Activated CD4-positive, alpha-beta T cell treated with anti-CD3 and anti-CD28 coated beads, Interleukin-2, amount 10 ng/mL, durations not matched to agents 7 days and 5 days (primary cell): ENCODE measurements at regions not wholly inside any gene's neighbourhood (a gene's known extent, or its start where the extent isn't known, plus 50 kb on each side); places are given as distances from the start of the nearest gene placed in this dataset.

ENCODE experiments used
- CTCF ChIA-PET: fragments of 350-600 bp; sonication (Branson Sonifier 250); formaldehyde crosslinking; loops from one replicate; lab custom pipeline; 2021; ENCODE audit warnings: antibody characterized with exemption; lab: Charles Lee
- POLR2A ChIA-PET: fragments of 350-600 bp; sonication (Branson Sonifier 250); formaldehyde crosslinking; loops from one replicate; lab custom pipeline; 2021; ENCODE audit warnings: antibody characterized with exemption; lab: Charles Lee
- DNase-seq: peaks from one replicate; pipeline ENCODE4 v3.0.0-alpha.2; 2020
- H3K27ac Mint-ChIP-seq: one replicate; pipeline ENCODE4 v1.8.0; 2021; ENCODE audit warnings: mild to moderate bottlenecking, moderate library complexity, mixed read lengths
- H3K27me3 Mint-ChIP-seq: one replicate; pipeline ENCODE4 v1.8.0; 2021; ENCODE audit warnings: mixed read lengths
- H3K36me3 Mint-ChIP-seq: one replicate; pipeline ENCODE4 v1.8.0; 2021; ENCODE audit warnings: low read depth, mixed read lengths
- H3K4me1 Mint-ChIP-seq: one replicate; pipeline ENCODE4 v1.8.0; 2021; ENCODE audit warnings: mixed read lengths
- H3K4me3 Mint-ChIP-seq: one replicate; pipeline ENCODE4 v1.8.0; 2021; ENCODE audit warnings: mild to moderate bottlenecking, moderate library complexity, mixed read lengths
- H3K9me3 Mint-ChIP-seq: one replicate; pipeline ENCODE4 v1.8.0; 2021; ENCODE audit warnings: mixed read lengths

- no peaks in the 10 kb centered on the region for H3K27me3 Mint-ChIP-seq
- no peaks in the 10 kb centered on the region for H3K4me1 Mint-ChIP-seq
- H3K9me3 Mint-ChIP-seq: peaks cover 7% of the 10 kb centered on the region
- H3K36me3 Mint-ChIP-seq: no peaks in the 10 kb centered on the region
- POLR2A ChIA-PET: no interaction called here
- no peak overlapping the region for H3K4me3 Mint-ChIP-seq
- CTCF ChIA-PET: no interaction called here
- no peak overlapping the region for H3K27ac Mint-ChIP-seq
- DNase-seq: no peak
Observed at GRCh38 chr12:127412866-127413265, 854.1 kb upstream of the TMEM132C start.

DNA sequence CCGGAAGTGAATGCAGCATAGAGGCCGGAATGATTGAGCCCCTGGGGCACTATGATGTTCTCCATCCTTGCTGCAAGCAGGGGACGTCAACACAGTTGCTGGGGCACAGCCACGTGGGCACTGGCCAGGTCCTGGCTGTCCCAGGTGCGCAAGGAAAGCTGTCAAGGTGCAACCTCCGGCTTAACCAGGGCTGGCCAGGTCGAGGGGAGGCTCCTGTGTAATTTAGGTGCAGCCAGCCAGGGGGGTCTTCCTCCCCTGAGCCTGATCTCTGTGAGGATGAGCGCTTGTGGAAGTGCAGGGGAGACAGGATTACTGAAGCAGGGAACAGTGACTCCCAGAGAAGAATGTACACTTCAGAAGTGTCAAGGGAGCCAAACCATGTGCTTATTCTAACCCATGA lies 852.8 kb upstream of the TMEM132C start:
- CTCF ChIA-PET: no interaction called here
- H3K27ac Mint-ChIP-seq: no peak overlapping the region
- H3K27me3 Mint-ChIP-seq: no peaks in the 10 kb centered on the region
- no peaks in the 10 kb centered on the region for H3K4me1 Mint-ChIP-seq
- no peaks in the 10 kb centered on the region for H3K36me3 Mint-ChIP-seq
- no peak for DNase-seq
- H3K4me3 Mint-ChIP-seq: no peak overlapping the region
- H3K9me3 Mint-ChIP-seq: peaks cover 15% of the 10 kb centered on the region
- POLR2A ChIA-PET: no interaction called here

DNA sequence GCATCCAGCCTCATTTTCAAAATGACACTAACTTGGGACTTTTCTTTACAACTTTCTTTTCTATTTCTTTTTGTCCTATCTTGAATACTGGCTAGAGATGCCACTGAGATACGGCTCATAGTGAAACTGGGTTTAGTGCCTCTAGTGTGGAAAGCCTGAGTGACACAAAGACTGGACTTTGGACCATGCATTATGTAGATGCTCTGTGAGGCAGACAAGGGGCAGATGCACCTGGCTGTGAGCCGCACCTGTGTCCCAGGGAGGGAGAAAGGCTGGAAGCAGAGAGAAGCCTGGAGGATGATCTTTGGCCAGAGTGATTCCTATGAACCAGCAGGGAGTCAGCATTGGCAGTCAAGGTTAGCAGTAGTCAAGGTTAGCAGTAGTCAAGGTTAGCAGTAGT lies 852.3 kb upstream of the TMEM132C start:
- ChIA-PET CTCF (no interaction called here), POLR2A (no interaction called here)
- Mint-ChIP-seq H3K9me3 (peaks cover 15% of the 10 kb centered on the region), H3K4me1 (no peaks in the 10 kb centered on the region), H3K27me3 (no peaks in the 10 kb centered on the region), H3K4me3 (no peak overlapping the region), H3K36me3 (no peaks in the 10 kb centered on the region), H3K27ac (no peak overlapping the region)
- DNase-seq: no peak

DNA sequence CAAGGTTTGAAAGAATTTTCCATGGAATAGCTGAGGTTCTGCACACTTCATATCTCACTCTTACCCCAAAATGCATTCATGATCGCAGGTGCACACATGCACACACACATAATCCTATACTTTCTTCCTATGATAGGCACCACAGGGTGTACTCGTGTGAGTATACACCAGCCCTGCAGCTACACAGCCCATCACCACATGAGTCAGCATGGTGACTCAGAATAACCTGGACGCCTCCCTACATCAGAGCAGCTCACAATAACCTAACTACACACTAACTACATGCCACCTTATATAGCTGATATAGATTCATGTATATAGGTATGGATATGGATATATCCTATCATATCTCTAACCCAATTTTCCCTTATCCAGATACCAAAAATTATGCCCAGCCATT lies 850.2 kb upstream of the TMEM132C start:
- H3K4me3 Mint-ChIP-seq: no peak overlapping the region
- ChIA-PET POLR2A (no interaction called here), CTCF (no interaction called here)
- no peaks in the 10 kb centered on the region for H3K36me3 Mint-ChIP-seq
- no peaks in the 10 kb centered on the region for H3K27me3 Mint-ChIP-seq
- DNase-seq: no peak
- no peaks in the 10 kb centered on the region for H3K4me1 Mint-ChIP-seq
- H3K9me3 Mint-ChIP-seq: peaks cover 15% of the 10 kb centered on the region
- no peak overlapping the region for H3K27ac Mint-ChIP-seq

- ChIA-PET POLR2A (no interaction called here), CTCF (interaction anchor here (0.5 kb wide), 1 partner anchor 1422 kb away, joined by 3 read pairs; no protein-coding TSS in a partner anchor)
- Mint-ChIP-seq H3K36me3 (no peaks in the 10 kb centered on the region), H3K4me3 (no peak overlapping the region), H3K27me3 (no peaks in the 10 kb centered on the region), H3K9me3 (peaks cover 15% of the 10 kb centered on the region), H3K27ac (no peak overlapping the region), H3K4me1 (no peaks in the 10 kb centered on the region)
- no peak for DNase-seq
Observed at GRCh38 chr12:127419111-127419510, 847.9 kb upstream of the TMEM132C start.

GRCh38 chr12:127421614-127422013 lies 845.4 kb upstream of the TMEM132C start:
- Mint-ChIP-seq H3K4me1 (no peaks in the 10 kb centered on the region), H3K9me3 (peaks cover 18% of the 10 kb centered on the region), H3K27me3 (no peaks in the 10 kb centered on the region), H3K4me3 (no peak overlapping the region), H3K27ac (no peak overlapping the region), H3K36me3 (no peaks in the 10 kb centered on the region)
- CTCF ChIA-PET: no interaction called here
- POLR2A ChIA-PET: no interaction called here
- no peak for DNase-seq

DNA sequence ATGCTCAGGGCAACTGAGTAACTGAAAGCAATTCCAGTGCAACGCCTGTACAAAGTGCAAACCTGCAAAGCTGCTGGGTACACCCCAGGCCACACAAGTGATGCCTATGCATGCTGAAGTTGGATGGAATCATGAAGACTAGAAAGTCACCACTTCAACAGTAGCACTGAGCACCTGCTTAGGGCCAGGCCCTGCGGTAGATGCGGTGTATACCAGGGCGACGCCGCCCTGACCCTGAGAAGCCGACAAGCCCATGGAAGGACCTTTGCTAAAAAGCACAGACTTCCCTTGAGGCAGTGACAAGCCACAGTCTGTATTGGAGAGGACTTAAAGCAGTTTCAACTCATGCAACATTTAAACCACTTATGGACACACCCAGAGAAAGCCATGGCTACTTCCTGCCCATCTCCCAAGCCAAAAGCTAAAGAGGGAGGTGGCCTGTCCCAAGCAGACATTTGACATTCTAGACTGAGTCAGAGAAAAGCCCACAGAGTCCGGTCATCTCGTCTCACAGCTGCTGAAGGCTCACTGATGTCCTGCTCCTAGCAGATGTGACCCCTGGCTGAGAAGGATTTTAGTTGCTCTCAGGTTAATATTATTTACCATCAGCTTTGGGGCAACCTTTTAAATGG lies 843.9 kb upstream of the TMEM132C start:
- H3K27me3 Mint-ChIP-seq: no peaks in the 10 kb centered on the region
- H3K4me1 Mint-ChIP-seq: no peaks in the 10 kb centered on the region
- ChIA-PET CTCF (no interaction called here), POLR2A (no interaction called here)
- H3K9me3 Mint-ChIP-seq: peaks cover 9% of the 10 kb centered on the region
- DNase-seq: no peak
- no peak overlapping the region for H3K27ac Mint-ChIP-seq
- H3K4me3 Mint-ChIP-seq: no peak overlapping the region
- H3K36me3 Mint-ChIP-seq: no peaks in the 10 kb centered on the region

DNA sequence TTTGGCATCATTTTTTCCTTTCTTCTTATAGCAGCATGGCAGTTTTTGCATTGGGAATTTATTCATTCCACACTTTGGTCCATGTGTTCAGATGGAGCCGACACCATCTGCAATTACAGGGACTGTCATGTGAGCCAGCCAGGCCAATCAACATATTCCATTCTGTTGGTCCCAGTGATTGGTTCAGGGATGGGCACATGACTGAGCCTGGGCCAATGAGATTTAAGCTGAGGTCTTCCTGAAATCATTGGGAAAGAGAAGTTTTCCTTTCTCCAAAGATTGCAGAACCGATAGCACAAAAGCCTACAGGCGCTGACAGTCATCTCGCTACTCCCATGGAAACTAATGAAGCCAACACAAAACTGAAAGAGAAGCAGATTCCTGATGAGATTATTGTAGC lies 841.5 kb upstream of the TMEM132C start:
- H3K4me3 Mint-ChIP-seq: no peak overlapping the region
- CTCF ChIA-PET: no interaction called here
- no peak for DNase-seq

GRCh38 chr12:127428420-127428819 lies 838.5 kb upstream of the TMEM132C start:
- Mint-ChIP-seq H3K4me1 (no peaks in the 10 kb centered on the region), H3K27ac (no peak overlapping the region), H3K36me3 (no peaks in the 10 kb centered on the region), H3K9me3 (peaks cover 2% of the 10 kb centered on the region), H3K27me3 (no peaks in the 10 kb centered on the region), H3K4me3 (no peak overlapping the region)
- CTCF ChIA-PET: no interaction called here
- POLR2A ChIA-PET: no interaction called here
- DNase-seq: no peak

More for the DNA sequence above, 841.5 kb upstream of the TMEM132C start:
- peaks cover 2% of the 10 kb centered on the region for H3K9me3 Mint-ChIP-seq
- H3K27ac Mint-ChIP-seq: no peak overlapping the region
- H3K27me3 Mint-ChIP-seq: no peaks in the 10 kb centered on the region
- H3K36me3 Mint-ChIP-seq: no peaks in the 10 kb centered on the region
- POLR2A ChIA-PET: no interaction called here
- no peaks in the 10 kb centered on the region for H3K4me1 Mint-ChIP-seq

GRCh38 chr12:127429551-127430285 lies 837.3 kb upstream of the TMEM132C start:
- no peaks in the 10 kb centered on the region for H3K4me1 Mint-ChIP-seq
- H3K27ac Mint-ChIP-seq: no peak overlapping the region
- no peak overlapping the region for H3K4me3 Mint-ChIP-seq
- CTCF ChIA-PET: no interaction called here
- POLR2A ChIA-PET: no interaction called here
- H3K27me3 Mint-ChIP-seq: no peaks in the 10 kb centered on the region
- H3K36me3 Mint-ChIP-seq: no peaks in the 10 kb centered on the region
- no peak for DNase-seq
- peaks cover 2% of the 10 kb centered on the region for H3K9me3 Mint-ChIP-seq

GRCh38 chr12:127430401-127430800 lies 836.6 kb upstream of the TMEM132C start:
- Mint-ChIP-seq H3K9me3 (no peaks in the 10 kb centered on the region), H3K4me1 (no peaks in the 10 kb centered on the region), H3K4me3 (no peak overlapping the region), H3K27me3 (no peaks in the 10 kb centered on the region), H3K27ac (no peak overlapping the region), H3K36me3 (no peaks in the 10 kb centered on the region)
- POLR2A ChIA-PET: no interaction called here
- no peak for DNase-seq
- CTCF ChIA-PET: no interaction called here

GRCh38 chr12:127431177-127431576 lies 835.8 kb upstream of the TMEM132C start:
- ChIA-PET POLR2A (no interaction called here), CTCF (no interaction called here)
- Mint-ChIP-seq H3K4me3 (no peak overlapping the region), H3K27ac (no peak overlapping the region), H3K4me1 (no peaks in the 10 kb centered on the region), H3K9me3 (no peaks in the 10 kb centered on the region), H3K36me3 (no peaks in the 10 kb centered on the region), H3K27me3 (no peaks in the 10 kb centered on the region)
- no peak for DNase-seq

DNA sequence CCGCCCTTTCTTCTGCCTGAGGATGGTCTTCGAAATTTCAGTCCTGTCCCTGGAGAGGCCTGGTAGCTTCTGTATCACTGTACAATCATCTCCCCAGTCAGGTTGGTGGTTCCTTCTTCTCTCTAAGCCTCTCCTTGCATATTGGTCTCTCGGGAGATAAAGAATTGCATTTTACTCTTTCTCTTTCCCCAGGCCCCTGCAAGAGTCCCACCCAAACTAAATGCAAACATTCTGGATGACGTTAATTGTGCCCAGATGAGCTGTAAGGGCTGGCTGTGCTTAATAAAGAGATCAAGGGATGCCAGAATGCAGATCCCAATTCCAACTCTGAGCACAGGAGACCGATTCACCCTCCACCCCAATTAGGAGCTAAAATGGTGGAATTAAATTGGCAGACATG lies 835.4 kb upstream of the TMEM132C start:
- H3K4me1 Mint-ChIP-seq: no peaks in the 10 kb centered on the region
- no peak overlapping the region for H3K4me3 Mint-ChIP-seq
- DNase-seq: no peak
- no peaks in the 10 kb centered on the region for H3K36me3 Mint-ChIP-seq
- ChIA-PET POLR2A (no interaction called here), CTCF (no interaction called here)
- H3K9me3 Mint-ChIP-seq: no peaks in the 10 kb centered on the region
- no peak overlapping the region for H3K27ac Mint-ChIP-seq
- H3K27me3 Mint-ChIP-seq: no peaks in the 10 kb centered on the region

- Mint-ChIP-seq H3K36me3 (no peaks in the 10 kb centered on the region), H3K27ac (no peak overlapping the region), H3K27me3 (no peaks in the 10 kb centered on the region), H3K9me3 (peaks cover 19% of the 10 kb centered on the region), H3K4me1 (no peaks in the 10 kb centered on the region), H3K4me3 (no peak overlapping the region)
- CTCF ChIA-PET: no interaction called here
- DNase-seq: no peak
- POLR2A ChIA-PET: no interaction called here
Observed at GRCh38 chr12:127435439-127435838, 831.5 kb upstream of the TMEM132C start.
